A673 (cell line): ENCODE measurements at regions not wholly inside any gene's neighbourhood (a gene's known extent, or its start where the extent isn't known, plus 50 kb on each side); places are given as distances from the start of the nearest gene placed in this dataset.

Experiments used
- BruUV-seq: library from RNA; stranded (reverse); fragments of 400-500 nt; replicated peaks from 2 replicates; lab custom pipeline; 2021; lab: Mats Ljungman, UMichigan
- CTCF ChIA-PET: fragments of 300-600 bp; sonication (Branson Sonifier 250); formaldehyde crosslinking; loops from one replicate; lab custom pipeline; 2022; ENCODE audit warnings: antibody characterized with exemption; lab: Charles Lee
- POLR2A ChIA-PET: fragments of 300-600 bp; sonication (Branson Sonifier 250); formaldehyde crosslinking; loops from one replicate; lab custom pipeline; 2022; ENCODE audit warnings: antibody characterized with exemption; ENCODE audit not compliant: low non-redundant PET; lab: Charles Lee
- DNase-seq: peaks from one replicate; pipeline ENCODE4 v3.0.0-alpha.2; 2015; ENCODE audit warnings: low spot score
- H3K27ac ChIP-seq: fragments of 200-600 bp; sonication (generic); 2 replicates; pipeline ENCODE4 v1.5.1; 2016; ENCODE audit warnings: mixed run types, low read depth, mild to moderate bottlenecking, mixed read lengths, antibody characterized with exemption, low read length; ENCODE audit not compliant: poor library complexity, severe bottlenecking
- H3K27me3 ChIP-seq: fragments of 200-600 bp; sonication (generic); replicated peaks from 2 replicates; pipeline ENCODE4 v1.6.1; 2017; ENCODE audit warnings: mixed run types, low read depth, mild to moderate bottlenecking, mixed read lengths, antibody characterized with exemption, low read length; ENCODE audit not compliant: insufficient read depth, poor library complexity
- H3K36me3 ChIP-seq: fragments of 200-600 bp; sonication (generic); 2 replicates; pipeline ENCODE4 v1.6.1; 2016; ENCODE audit warnings: mixed run types, mild to moderate bottlenecking, mixed read lengths, antibody characterized with exemption, low read length; ENCODE audit not compliant: insufficient read depth, poor library complexity, severe bottlenecking
- H3K4me1 ChIP-seq: fragments of 200-600 bp; sonication (generic); 2 replicates; pipeline ENCODE4 v1.6.1; 2017; ENCODE audit warnings: mixed run types, mild to moderate bottlenecking, mixed read lengths, antibody characterized with exemption, low read length; ENCODE audit not compliant: insufficient read depth, poor library complexity, severe bottlenecking
- H3K4me3 ChIP-seq: fragments of 200-600 bp; sonication (generic); 2 replicates; pipeline ENCODE4 v1.5.1; 2016; ENCODE audit warnings: low read depth, mixed run types, mild to moderate bottlenecking, mixed read lengths, low read length; ENCODE audit not compliant: poor library complexity, severe bottlenecking
- H3K9me3 ChIP-seq: fragments of 200-600 bp; sonication (generic); 2 replicates; pipeline ENCODE4 v1.6.1; 2016; ENCODE audit warnings: mixed run types, low read depth, mild to moderate bottlenecking, mixed read lengths, antibody characterized with exemption, low read length; ENCODE audit not compliant: poor library complexity, severe bottlenecking
- CTCF ChIP-seq: fragments of 300-800, 200-600 bp; sonication (generic); conservative IDR thresholded peaks from 2 replicates; pipeline ENCODE4 v1.5.1; 2017; ENCODE audit warnings: low read depth, mild to moderate bottlenecking, antibody characterized with exemption, low read length, moderate library complexity, mixed read lengths
- EZH2 ChIP-seq: fragments of 200-600 bp; sonication (generic); IDR thresholded peaks from 2 replicates; pipeline ENCODE4 v1.6.1; 2017; ENCODE audit warnings: borderline replicate concordance, low read depth, mild to moderate bottlenecking, mixed read lengths, antibody characterized with exemption, low read length; ENCODE audit not compliant: poor library complexity, severe bottlenecking
- intact Hi-C: fragments of 100-400 bp; cut with micrococcal nuclease; formaldehyde crosslinking; loops from one replicate; pipeline ENCODE4 v1.10.0; 2022; ENCODE audit not compliant: unreplicated experiment

GRCh38 chr3:11901286-11901875 lies 54.7 kb upstream of the TAMM41 start:
- ChIA-PET CTCF (no interaction called here), POLR2A (no interaction called here)
- Histone ChIP-seq H3K27ac (no peak overlapping the region), H3K9me3 (no peaks in the 10 kb centered on the region), H3K27me3 (peaks cover 16% of the 10 kb centered on the region), H3K4me1 (no peaks in the 10 kb centered on the region), H3K4me3 (no peak overlapping the region), H3K36me3 (no peaks in the 10 kb centered on the region)
- no peak for DNase-seq
- no TSS peak for BruUV-seq
- TF ChIP-seq CTCF, result no peak
- no peak for TF ChIP-seq EZH2
- intact Hi-C loops, result no loop called here

GRCh38 chr3:11903047-11903446 lies 56.4 kb upstream of the TAMM41 start:
- peaks cover 9% of the 10 kb centered on the region for H3K27me3 ChIP-seq
- no peak for DNase-seq
- no peaks in the 10 kb centered on the region for H3K9me3 ChIP-seq
- H3K36me3 ChIP-seq, result no peaks in the 10 kb centered on the region
- H3K27ac ChIP-seq, result no peak overlapping the region
- TF ChIP-seq CTCF (no peak), EZH2 (no peak)
- H3K4me3 ChIP-seq, result no peak overlapping the region
- POLR2A ChIA-PET, result no interaction called here
- H3K4me1 ChIP-seq, result no peaks in the 10 kb centered on the region
- BruUV-seq, result no TSS peak
- CTCF ChIA-PET, result no interaction called here
- intact Hi-C loops, result no loop called here

DNA sequence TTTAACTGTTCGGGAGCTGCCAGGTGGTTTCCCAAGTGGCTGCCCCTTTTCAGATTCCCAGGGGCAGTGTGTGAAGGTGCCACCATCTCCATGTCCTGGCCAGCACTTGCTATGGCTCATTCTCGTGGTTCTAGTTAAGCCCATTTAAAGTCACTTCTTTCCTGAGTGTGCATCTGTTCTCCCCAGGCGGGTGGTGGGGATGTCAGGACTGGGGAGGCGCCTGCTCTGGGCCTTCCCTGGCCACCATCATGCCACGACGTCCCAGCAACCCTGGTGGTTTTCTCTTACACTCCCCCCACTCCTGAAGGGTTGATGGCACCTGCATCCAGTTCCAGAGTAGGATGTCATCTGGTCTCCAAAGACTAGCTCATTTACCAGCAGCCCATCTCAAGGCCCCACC lies 56.8 kb upstream of the TAMM41 start:
- H3K27me3 ChIP-seq, result peaks cover 9% of the 10 kb centered on the region
- DNase-seq, result no peak
- ChIA-PET POLR2A (no interaction called here), CTCF (no interaction called here)
- no peaks in the 10 kb centered on the region for H3K4me1 ChIP-seq
- no peak overlapping the region for H3K27ac ChIP-seq
- no peak overlapping the region for H3K4me3 ChIP-seq
- BruUV-seq, result no TSS peak
- intact Hi-C loops, result no loop called here
- TF ChIP-seq CTCF, result no peak
- no peak for TF ChIP-seq EZH2
- H3K36me3 ChIP-seq, result no peaks in the 10 kb centered on the region
- H3K9me3 ChIP-seq, result no peaks in the 10 kb centered on the region
